ENCODE measurements at regions not wholly inside any gene's neighbourhood (a gene's known extent, or its start where the extent isn't known, plus 50 kb on each side); places are given as distances from the start of the nearest gene placed in this dataset.

GRCh38 chr15:36004891-36005490, 459.0 kb upstream of the DPH6 start:
- TF ChIP-seq POLR2A (IDR thresholded peaks at IDR 0.05; ENCODE audit: low read depth) (no peak), CTCF (IDR thresholded peaks at IDR 0.05) (no peak)

Data from esophagus muscularis mucosa (tissue), 3 donors.